ENCODE measurements at regions not wholly inside any gene's neighbourhood (a gene's known extent, or its start where the extent isn't known, plus 50 kb on each side); places are given as distances from the start of the nearest gene placed in this dataset.

DNA sequence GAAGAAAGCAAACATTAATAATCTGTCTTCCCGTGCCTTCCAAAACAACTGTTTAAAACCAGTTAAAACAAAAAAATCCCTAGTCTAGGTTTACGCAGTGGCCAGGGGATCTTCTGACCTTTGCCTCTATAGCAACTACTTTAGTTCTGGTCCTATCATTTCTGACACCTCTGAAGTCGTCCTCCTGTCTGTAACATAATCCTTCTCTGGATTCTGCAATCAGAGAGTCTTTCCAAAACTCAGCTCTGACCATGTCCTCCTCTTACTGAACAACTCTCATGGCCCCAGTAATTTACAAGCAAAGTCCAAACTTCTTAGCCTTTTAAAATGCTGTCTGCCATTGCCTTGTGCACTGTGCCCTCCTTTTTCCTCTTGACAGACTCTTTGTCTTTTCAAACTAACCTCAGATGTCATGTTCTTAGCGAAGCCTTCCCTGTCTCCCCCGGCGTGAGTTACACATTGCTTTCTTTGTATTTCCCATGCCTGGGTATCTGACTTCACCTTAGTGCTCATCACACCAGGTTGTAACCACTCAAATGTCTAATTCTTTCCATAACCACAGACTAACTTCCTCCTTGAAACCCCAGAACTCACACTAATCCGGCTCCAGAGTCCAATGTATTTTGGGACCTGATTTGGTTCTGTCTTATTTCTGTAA, 105.2 kb upstream of the BNIP2 start:
- TF ChIP-seq, protein P1, sequence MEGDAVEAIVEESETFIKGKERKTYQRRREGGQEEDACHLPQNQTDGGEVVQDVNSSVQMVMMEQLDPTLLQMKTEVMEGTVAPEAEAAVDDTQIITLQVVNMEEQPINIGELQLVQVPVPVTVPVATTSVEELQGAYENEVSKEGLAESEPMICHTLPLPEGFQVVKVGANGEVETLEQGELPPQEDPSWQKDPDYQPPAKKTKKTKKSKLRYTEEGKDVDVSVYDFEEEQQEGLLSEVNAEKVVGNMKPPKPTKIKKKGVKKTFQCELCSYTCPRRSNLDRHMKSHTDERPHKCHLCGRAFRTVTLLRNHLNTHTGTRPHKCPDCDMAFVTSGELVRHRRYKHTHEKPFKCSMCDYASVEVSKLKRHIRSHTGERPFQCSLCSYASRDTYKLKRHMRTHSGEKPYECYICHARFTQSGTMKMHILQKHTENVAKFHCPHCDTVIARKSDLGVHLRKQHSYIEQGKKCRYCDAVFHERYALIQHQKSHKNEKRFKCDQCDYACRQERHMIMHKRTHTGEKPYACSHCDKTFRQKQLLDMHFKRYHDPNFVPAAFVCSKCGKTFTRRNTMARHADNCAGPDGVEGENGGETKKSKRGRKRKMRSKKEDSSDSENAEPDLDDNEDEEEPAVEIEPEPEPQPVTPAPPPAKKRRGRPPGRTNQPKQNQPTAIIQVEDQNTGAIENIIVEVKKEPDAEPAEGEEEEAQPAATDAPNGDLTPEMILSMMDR (IDR thresholded peaks at IDR 0.05; ENCODE audit: low read depth, low read length) = no peak
- TF ChIP-seq EZH2phosphoT487 (IDR thresholded peaks at IDR 0.05; ENCODE audit: low read depth) = no peak

All from OCI-LY3 (cell line).